Parathyroid adenoma (tissue), 2 donors: ENCODE measurements at regions not wholly inside any gene's neighbourhood (a gene's known extent, or its start where the extent isn't known, plus 50 kb on each side); places are given as distances from the start of the nearest gene placed in this dataset.

Experiments
- H2AFZ ChIP-seq: fragments of 300-600 bp; sonication (generic); one replicate; pipeline ENCODE4 v1.7.0; 2017; ENCODE audit warnings: antibody characterized with exemption, mild to moderate bottlenecking
- H3K27ac ChIP-seq: fragments of 300-600 bp; sonication (generic); one replicate; pipeline ENCODE4 v1.7.0; 2017
- H3K27me3 ChIP-seq: fragments of 300-600 bp; sonication (generic); one replicate; pipeline ENCODE4 v1.7.0; 2017; ENCODE audit warnings: low read length; ENCODE audit not compliant: control insufficient read depth, insufficient read depth
- H3K36me3 ChIP-seq: fragments of 300-600 bp; sonication (generic); one replicate; pipeline ENCODE4 v1.7.0; 2017; ENCODE audit warnings: low read length; ENCODE audit not compliant: control insufficient read depth, insufficient read depth
- H3K4me1 ChIP-seq: fragments of 300-600 bp; sonication (generic); one replicate; pipeline ENCODE4 v1.7.0; 2017; ENCODE audit warnings: control low read depth
- H3K4me2 ChIP-seq: fragments of 300-600 bp; sonication (generic); one replicate; pipeline ENCODE4 v1.7.0; 2017; ENCODE audit warnings: low read length
- H3K4me3 ChIP-seq: fragments of 300-600 bp; sonication (generic); one replicate; pipeline ENCODE4 v1.7.0; 2017; ENCODE audit warnings: low read depth, low read length
- H3K79me2 ChIP-seq: fragments of 300-600 bp; sonication (generic); one replicate; pipeline ENCODE4 v1.7.0; 2017; ENCODE audit warnings: control low read depth
- H3K9ac ChIP-seq: fragments of 300-600 bp; sonication (generic); one replicate; pipeline ENCODE4 v1.7.0; 2017; ENCODE audit warnings: mild to moderate bottlenecking
- H3K9me3 ChIP-seq: fragments of 300-600 bp; sonication (generic); one replicate; pipeline ENCODE4 v1.7.0; 2017; ENCODE audit warnings: low read length; ENCODE audit not compliant: control insufficient read depth
- TF ChIP-seq, protein P1 (sequence below): fragments of 300-600 bp; sonication (generic); IDR thresholded peaks from one replicate; pipeline ENCODE4 v1.7.0; 2017; ENCODE audit warnings: antibody characterized with exemption, mild to moderate bottlenecking
- donor health status: primary hyperparathyroidism.

DNA sequence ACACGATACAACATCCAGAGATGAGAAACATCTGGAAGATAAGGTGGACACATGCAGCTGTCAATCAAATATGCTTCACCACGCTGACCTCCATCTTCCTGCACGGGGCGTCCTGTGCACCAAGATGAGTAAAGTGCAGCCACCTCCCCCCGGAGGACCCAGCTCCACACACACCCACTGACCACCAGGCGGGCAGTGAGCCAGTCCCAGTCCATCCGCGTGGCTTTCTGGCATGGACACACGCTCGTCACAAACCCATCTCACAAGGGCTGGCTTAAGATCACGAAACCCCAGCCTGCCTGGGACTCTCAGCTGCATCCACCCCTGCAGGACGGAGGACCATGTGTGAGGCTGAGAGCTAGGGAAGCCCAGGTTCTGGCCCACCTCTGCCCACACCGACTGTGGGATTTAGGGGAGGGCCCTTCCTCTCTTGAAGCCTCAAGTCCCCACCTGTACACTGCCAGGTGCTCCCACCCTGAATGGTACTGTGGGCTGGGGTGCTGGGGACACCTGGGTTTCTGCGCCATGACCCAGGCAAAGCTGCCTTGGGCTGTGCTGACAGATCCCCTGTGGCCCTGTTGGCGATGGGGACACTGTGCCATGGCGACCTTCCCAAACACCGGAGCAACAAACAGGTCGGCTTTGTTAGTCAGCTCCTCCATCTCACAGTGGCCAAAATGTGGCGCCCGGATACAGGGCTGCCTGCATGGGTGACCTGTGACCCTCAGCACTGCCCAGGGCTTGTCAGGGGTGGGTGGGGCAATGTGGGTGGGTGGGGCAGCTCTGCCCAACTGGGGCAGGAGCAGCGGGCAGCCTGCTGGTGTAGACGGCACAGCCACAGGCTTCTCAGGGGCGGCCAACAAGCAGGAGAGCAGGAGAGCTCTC, 629.0 kb downstream of the TBC1D22A start:
- H2AFZ ChIP-seq: no peak overlapping the region
- H3K4me2 ChIP-seq: no peak overlapping the region
- no peaks in the 10 kb centered on the region for H3K4me1 ChIP-seq
- no peak overlapping the region for H3K9ac ChIP-seq
- H3K9me3 ChIP-seq: no peaks in the 10 kb centered on the region
- H3K27me3 ChIP-seq: no peaks in the 10 kb centered on the region
- TF ChIP-seq, protein P1, sequence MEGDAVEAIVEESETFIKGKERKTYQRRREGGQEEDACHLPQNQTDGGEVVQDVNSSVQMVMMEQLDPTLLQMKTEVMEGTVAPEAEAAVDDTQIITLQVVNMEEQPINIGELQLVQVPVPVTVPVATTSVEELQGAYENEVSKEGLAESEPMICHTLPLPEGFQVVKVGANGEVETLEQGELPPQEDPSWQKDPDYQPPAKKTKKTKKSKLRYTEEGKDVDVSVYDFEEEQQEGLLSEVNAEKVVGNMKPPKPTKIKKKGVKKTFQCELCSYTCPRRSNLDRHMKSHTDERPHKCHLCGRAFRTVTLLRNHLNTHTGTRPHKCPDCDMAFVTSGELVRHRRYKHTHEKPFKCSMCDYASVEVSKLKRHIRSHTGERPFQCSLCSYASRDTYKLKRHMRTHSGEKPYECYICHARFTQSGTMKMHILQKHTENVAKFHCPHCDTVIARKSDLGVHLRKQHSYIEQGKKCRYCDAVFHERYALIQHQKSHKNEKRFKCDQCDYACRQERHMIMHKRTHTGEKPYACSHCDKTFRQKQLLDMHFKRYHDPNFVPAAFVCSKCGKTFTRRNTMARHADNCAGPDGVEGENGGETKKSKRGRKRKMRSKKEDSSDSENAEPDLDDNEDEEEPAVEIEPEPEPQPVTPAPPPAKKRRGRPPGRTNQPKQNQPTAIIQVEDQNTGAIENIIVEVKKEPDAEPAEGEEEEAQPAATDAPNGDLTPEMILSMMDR: no peak
- H3K27ac ChIP-seq: no peak overlapping the region
- H3K79me2 ChIP-seq: no peaks in the 10 kb centered on the region
- no peaks in the 10 kb centered on the region for H3K36me3 ChIP-seq
- no peak overlapping the region for H3K4me3 ChIP-seq

DNA sequence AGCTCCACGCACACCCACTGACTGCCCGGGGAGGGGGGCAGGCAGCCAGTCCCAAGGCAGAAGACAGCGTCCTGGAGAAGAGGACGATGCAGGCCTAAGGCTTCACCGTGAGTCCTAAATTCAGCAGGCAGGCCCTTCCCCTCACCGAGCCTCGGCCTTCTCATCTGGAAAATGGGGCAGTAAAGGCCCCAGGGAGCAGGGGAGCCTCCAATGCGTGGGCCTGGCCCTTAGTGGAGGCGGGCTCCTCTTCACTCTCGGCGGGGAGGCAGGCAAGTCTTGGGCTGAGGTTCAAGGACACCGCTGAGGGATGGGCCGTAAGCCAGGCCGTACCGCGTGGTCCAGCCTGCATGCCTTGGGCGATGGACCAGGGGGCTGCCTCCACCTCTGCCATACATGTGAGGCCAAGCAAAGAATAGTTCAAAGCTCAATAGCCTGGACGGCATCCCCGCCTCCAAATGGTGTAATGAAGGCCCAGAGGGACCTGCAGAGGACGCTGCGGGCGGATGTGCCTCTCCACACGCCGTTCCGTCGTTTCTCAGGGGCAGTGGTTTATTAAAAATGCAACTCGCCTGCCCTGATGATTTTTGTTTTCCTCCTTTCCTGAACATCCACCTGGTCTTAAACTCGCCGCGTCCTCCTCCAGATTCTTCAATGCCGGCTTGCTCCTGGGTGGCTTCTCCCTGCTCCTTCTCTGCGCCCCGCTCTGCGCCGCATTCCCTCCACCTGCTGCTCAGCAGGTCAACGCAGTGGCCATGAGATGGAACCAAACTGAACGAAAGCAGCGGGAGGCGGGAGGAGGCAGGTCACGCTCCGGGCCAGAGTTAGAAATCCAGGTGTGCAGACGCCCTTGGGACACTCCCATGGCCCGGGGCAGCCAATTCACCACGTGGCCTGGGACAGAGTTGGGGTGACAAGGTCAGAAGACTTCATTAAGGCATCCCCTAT, 627.8 kb downstream of the TBC1D22A start:
- H3K4me2 ChIP-seq: no peak overlapping the region
- H3K79me2 ChIP-seq: no peaks in the 10 kb centered on the region
- TF ChIP-seq, protein P1: no peak

DNA sequence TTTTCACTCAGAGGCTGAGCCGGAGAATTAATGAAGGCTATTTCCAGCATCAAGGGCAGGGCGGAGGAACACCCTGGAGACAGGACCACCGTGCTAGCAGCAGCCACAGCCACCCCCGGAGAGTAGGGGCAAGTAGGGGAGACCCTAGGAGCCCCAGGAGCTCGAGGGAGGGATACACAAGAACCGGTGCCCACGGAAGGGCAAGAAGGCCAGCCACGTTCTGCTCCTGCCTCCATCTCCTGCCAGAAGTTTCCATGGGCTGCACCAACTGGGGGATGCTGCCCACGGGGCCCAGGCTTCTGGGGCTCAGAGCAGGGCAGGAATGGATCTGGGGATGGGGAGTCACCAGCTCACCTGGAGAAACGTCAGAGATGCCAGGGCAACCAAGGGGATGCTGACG, 626.8 kb downstream of the TBC1D22A start:
- no peaks in the 10 kb centered on the region for H3K27me3 ChIP-seq
- no peaks in the 10 kb centered on the region for H3K79me2 ChIP-seq
- H3K4me2 ChIP-seq: no peak overlapping the region
- no peaks in the 10 kb centered on the region for H3K4me1 ChIP-seq
- TF ChIP-seq, protein P1: no peak
- H2AFZ ChIP-seq: no peak overlapping the region
- no peaks in the 10 kb centered on the region for H3K9me3 ChIP-seq
- no peak overlapping the region for H3K27ac ChIP-seq
- no peak overlapping the region for H3K4me3 ChIP-seq
- H3K9ac ChIP-seq: no peak overlapping the region
- H3K36me3 ChIP-seq: no peaks in the 10 kb centered on the region

More for the DNA sequence above, 627.8 kb downstream of the TBC1D22A start:
- Histone ChIP-seq H3K36me3 (no peaks in the 10 kb centered on the region), H3K4me1 (no peaks in the 10 kb centered on the region), H3K4me3 (no peak overlapping the region), H3K9ac (no peak overlapping the region), H3K27ac (no peak overlapping the region), H3K9me3 (no peaks in the 10 kb centered on the region), H3K27me3 (no peaks in the 10 kb centered on the region), H2AFZ (no peak overlapping the region)

DNA sequence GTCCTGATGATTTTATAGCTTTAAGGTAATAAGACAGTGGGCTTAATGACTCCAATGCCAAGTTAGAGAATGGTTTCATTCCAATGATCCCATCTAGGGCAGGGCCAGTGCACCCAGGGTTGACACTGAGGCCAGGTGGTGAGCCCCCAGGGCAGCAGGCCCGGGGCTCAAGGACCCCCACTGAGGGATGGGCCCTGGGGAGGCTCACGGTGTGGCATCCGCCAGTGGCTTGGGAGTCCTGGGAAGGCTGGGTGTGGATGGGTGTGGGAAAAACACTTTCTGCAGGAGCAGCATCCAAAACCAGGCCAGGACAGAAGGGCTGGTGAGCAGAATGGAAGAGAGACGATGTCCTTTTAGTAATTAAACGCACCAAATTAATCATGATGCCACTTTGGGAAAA, 626.3 kb downstream of the TBC1D22A start:
- H3K4me2 ChIP-seq: no peak overlapping the region
- H2AFZ ChIP-seq: no peak overlapping the region
- no peak overlapping the region for H3K9ac ChIP-seq
- H3K27me3 ChIP-seq: no peaks in the 10 kb centered on the region
- H3K4me3 ChIP-seq: no peak overlapping the region
- H3K36me3 ChIP-seq: no peaks in the 10 kb centered on the region
- no peak overlapping the region for H3K27ac ChIP-seq
- H3K4me1 ChIP-seq: no peaks in the 10 kb centered on the region
- H3K79me2 ChIP-seq: no peaks in the 10 kb centered on the region
- H3K9me3 ChIP-seq: no peaks in the 10 kb centered on the region
- TF ChIP-seq, protein P1: no peak
